ENCODE measurements at regions not wholly inside any gene's neighbourhood (a gene's known extent, or its start where the extent isn't known, plus 50 kb on each side); places are given as distances from the start of the nearest gene placed in this dataset.

DNA sequence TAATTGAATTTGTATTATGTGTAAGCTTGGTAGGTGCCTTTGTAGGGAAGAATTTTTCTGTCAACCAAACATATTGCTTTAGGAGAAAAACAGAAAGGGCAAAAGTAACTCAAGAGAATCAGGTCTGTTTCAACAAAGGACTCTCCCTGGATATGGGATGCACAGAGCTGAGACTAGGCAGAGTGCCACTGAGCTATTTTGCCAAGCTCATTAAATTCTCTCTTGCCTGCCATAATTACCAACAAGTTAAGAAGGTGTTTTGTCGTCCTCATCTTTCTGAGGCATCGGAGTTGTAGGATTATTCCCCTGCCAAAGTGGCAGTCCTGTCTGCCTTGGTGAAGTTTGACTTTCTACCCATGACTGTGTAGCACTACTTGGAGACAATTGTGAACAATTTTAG is 438.9 kb upstream of the SEL1L start:
- TF ChIP-seq, protein P1, sequence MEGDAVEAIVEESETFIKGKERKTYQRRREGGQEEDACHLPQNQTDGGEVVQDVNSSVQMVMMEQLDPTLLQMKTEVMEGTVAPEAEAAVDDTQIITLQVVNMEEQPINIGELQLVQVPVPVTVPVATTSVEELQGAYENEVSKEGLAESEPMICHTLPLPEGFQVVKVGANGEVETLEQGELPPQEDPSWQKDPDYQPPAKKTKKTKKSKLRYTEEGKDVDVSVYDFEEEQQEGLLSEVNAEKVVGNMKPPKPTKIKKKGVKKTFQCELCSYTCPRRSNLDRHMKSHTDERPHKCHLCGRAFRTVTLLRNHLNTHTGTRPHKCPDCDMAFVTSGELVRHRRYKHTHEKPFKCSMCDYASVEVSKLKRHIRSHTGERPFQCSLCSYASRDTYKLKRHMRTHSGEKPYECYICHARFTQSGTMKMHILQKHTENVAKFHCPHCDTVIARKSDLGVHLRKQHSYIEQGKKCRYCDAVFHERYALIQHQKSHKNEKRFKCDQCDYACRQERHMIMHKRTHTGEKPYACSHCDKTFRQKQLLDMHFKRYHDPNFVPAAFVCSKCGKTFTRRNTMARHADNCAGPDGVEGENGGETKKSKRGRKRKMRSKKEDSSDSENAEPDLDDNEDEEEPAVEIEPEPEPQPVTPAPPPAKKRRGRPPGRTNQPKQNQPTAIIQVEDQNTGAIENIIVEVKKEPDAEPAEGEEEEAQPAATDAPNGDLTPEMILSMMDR (IDR thresholded peaks at IDR 0.05; ENCODE audit: borderline replicate concordance, extremely low read depth, low read length, poor library complexity, severe bottlenecking), result no peak
- TF ChIP-seq EZH2 (IDR thresholded peaks at IDR 0.05; ENCODE audit: borderline replicate concordance, low read depth, low read length, severe bottlenecking), result no peak

All from DND-41 (cell line).